SK-N-SH treated with all-trans-retinoic acid at 6 μM for 48 hours (cell line): ENCODE measurements at regions not wholly inside any gene's neighbourhood (a gene's known extent, or its start where the extent isn't known, plus 50 kb on each side); places are given as distances from the start of the nearest gene placed in this dataset.
A peak's percentile ranks its signal among the peaks of the same experiment; 100 is the strongest.
"Not testable (repeated sequence)": the region's sequence is repeated elsewhere in the genome, so short reads cannot be mapped to it uniquely, and the experiment has no call there.

ENCODE experiments used
- ATAC-seq: fragments of 200-7000 bp; cut with Tn5 transposase; 3 replicates; pipeline ENCODE4 v1.9.1; 2020; ENCODE audit warnings: mild to moderate bottlenecking, moderate library complexity
- ARNTL ChIP-seq: fragments of 450-650 bp; formaldehyde crosslinking; IDR thresholded peaks from 2 replicates; pipeline ENCODE4 v1.5.0; 2020; ENCODE audit warnings: low read depth, mild to moderate bottlenecking, moderate library complexity, borderline replicate concordance
- BACH2 ChIP-seq: fragments of 250-450 bp; sonication (Bioruptor Pico); IDR thresholded peaks from 2 replicates; pipeline ENCODE4 v1.9.0; 2021; ENCODE audit warnings: mild to moderate bottlenecking, borderline replicate concordance
- CREB5 ChIP-seq: fragments of 250-450 bp; sonication (Bioruptor Pico); IDR thresholded peaks from 2 replicates; pipeline ENCODE4 v1.5.1; 2020; ENCODE audit warnings: low read depth, mild to moderate bottlenecking, moderate library complexity
- CSDC2 ChIP-seq: fragments of 250-450 bp; sonication (Bioruptor Pico); IDR thresholded peaks from 2 replicates; pipeline ENCODE4 v1.5.0; 2020; ENCODE audit warnings: mild to moderate bottlenecking, moderate library complexity
- CSRNP3 ChIP-seq: fragments of 250-450 bp; sonication (Bioruptor Pico); IDR thresholded peaks from 2 replicates; pipeline ENCODE4 v1.5.1; 2021; ENCODE audit warnings: mild to moderate bottlenecking, moderate library complexity
- ESRRG ChIP-seq: fragments of 250-450 bp; sonication (Bioruptor Pico); IDR thresholded peaks from 2 replicates; pipeline ENCODE4 v1.6.1; 2021; ENCODE audit warnings: mild to moderate bottlenecking
- ISL1 ChIP-seq: fragments of 250-450 bp; sonication (Bioruptor Pico); IDR thresholded peaks from 2 replicates; pipeline ENCODE4 v2.1.2; 2022; ENCODE audit warnings: mild to moderate bottlenecking, moderate library complexity
- OSR1 ChIP-seq: fragments of 250-450 bp; sonication (Bioruptor Pico); IDR thresholded peaks from 2 replicates; pipeline ENCODE4 v1.8.0; 2022; ENCODE audit warnings: moderate library complexity, mild to moderate bottlenecking, inconsistent platforms
- PATZ1 ChIP-seq: fragments of 250-450 bp; sonication (Bioruptor Pico); IDR thresholded peaks from 2 replicates; pipeline ENCODE4 v1.8.0; 2020; ENCODE audit warnings: mild to moderate bottlenecking, moderate library complexity, borderline replicate concordance
- PPARA ChIP-seq: fragments of 250-450 bp; sonication (Bioruptor Pico); IDR thresholded peaks from 2 replicates; pipeline ENCODE4 v1.5.0; 2020; ENCODE audit warnings: mild to moderate bottlenecking, borderline replicate concordance
- RARB ChIP-seq: fragments of 250-450 bp; sonication (Bioruptor Pico); IDR thresholded peaks from 2 replicates; pipeline ENCODE4 v1.8.0; 2021; ENCODE audit warnings: mild to moderate bottlenecking, moderate library complexity
- SNAI2 ChIP-seq: fragments of 250-450 bp; sonication (Bioruptor Pico); IDR thresholded peaks from 2 replicates; pipeline ENCODE4 v1.5.0; 2020; ENCODE audit warnings: mild to moderate bottlenecking, moderate library complexity
- TCF4 ChIP-seq: fragments of 250-450 bp; sonication (Bioruptor Pico); IDR thresholded peaks from 2 replicates; pipeline ENCODE4 v1.8.0; 2021; ENCODE audit warnings: mild to moderate bottlenecking, moderate library complexity, borderline replicate concordance
- TOX ChIP-seq: fragments of 250-450 bp; sonication (Bioruptor Pico); IDR thresholded peaks from 2 replicates; pipeline ENCODE4 v1.8.0; 2021; ENCODE audit warnings: mild to moderate bottlenecking, moderate library complexity, borderline replicate concordance
- ZC3H10 ChIP-seq: fragments of 250-450 bp; sonication (Bioruptor Pico); IDR thresholded peaks from 2 replicates; pipeline ENCODE4 v1.5.1; 2021; ENCODE audit warnings: mild to moderate bottlenecking, moderate library complexity
- ZFP3 ChIP-seq: fragments of 250-450 bp; sonication (Bioruptor Pico); IDR thresholded peaks from 2 replicates; pipeline ENCODE4 v1.5.0; 2020; ENCODE audit warnings: mild to moderate bottlenecking, moderate library complexity
- ZFP30 ChIP-seq: fragments of 450-650 bp; formaldehyde crosslinking; IDR thresholded peaks from 2 replicates; pipeline ENCODE4 v1.5.0; 2022; ENCODE audit warnings: mild to moderate bottlenecking, moderate library complexity
- ZNF565 ChIP-seq: fragments of 450-650 bp; formaldehyde crosslinking; conservative IDR thresholded peaks from 2 replicates; pipeline ENCODE4 v1.5.0; 2020; ENCODE audit warnings: low read depth, mild to moderate bottlenecking, moderate library complexity
- ZNF70 ChIP-seq: fragments of 450-650 bp; formaldehyde crosslinking; IDR thresholded peaks from 2 replicates; pipeline ENCODE4 v1.5.0; 2020; ENCODE audit warnings: mild to moderate bottlenecking, moderate library complexity
- TF ChIP-seq, protein P1 (sequence below): fragments of 250-450 bp; sonication (Bioruptor Pico); IDR thresholded peaks from 2 replicates; pipeline ENCODE4 v1.8.0; 2021; ENCODE audit warnings: low read depth, mild to moderate bottlenecking, moderate library complexity, borderline replicate concordance

DNA sequence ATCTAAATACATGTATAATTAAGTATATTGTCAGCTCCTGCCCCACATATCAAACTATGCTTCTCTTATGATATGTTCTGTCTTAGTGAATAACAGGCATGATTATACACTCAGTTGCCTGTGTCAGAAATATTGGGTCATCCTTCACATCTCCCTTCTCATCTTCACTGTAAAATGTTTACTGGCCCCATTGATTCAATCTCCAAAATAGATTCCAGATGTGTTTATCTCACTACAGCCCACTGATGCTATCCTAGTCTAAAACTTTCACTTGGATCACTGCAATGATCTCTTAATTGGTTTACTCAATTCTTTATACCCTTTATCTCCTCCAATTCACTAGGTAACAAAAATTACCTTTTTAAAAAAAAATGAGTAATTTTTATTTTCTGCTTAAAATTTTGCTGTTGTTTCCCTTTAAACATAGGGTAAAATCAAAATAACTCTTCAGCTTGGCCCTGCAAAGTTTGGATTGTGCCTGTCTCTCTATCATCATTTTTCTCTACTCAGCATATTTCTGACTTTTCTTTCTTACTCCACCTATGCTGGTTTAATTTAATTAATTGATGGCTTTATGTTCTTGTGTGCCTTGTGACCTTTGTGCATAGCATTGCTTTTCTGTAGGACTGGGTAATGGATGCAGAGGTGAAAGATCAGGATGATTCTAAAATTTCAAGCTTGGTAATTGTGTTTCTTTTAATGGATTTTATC lies 233.9 kb upstream of the FOXP2 start:
- no peak for ATAC-seq
- TF ChIP-seq OSR1, result no peak
- TF ChIP-seq PPARA (CRISPR knock-in tag), result no peak
- TF ChIP-seq ZFP30 (CRISPR knock-in tag), result no peak
- no peak for TF ChIP-seq ISL1 (CRISPR knock-in tag)
- TF ChIP-seq TCF4, result peak; percentile 70; the same call in 1 of the 2 replicates
- TF ChIP-seq, protein P1, sequence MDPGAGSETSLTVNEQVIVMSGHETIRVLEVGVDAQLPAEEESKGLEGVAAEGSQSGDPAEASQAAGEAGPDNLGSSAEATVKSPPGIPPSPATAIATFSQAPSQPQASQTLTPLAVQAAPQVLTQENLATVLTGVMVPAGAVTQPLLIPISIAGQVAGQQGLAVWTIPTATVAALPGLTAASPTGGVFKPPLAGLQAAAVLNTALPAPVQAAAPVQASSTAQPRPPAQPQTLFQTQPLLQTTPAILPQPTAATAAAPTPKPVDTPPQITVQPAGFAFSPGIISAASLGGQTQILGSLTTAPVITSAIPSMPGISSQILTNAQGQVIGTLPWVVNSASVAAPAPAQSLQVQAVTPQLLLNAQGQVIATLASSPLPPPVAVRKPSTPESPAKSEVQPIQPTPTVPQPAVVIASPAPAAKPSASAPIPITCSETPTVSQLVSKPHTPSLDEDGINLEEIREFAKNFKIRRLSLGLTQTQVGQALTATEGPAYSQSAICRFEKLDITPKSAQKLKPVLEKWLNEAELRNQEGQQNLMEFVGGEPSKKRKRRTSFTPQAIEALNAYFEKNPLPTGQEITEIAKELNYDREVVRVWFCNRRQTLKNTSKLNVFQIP (CRISPR knock-in tag), result no peak
- no peak for TF ChIP-seq ARNTL (CRISPR knock-in tag)

DNA sequence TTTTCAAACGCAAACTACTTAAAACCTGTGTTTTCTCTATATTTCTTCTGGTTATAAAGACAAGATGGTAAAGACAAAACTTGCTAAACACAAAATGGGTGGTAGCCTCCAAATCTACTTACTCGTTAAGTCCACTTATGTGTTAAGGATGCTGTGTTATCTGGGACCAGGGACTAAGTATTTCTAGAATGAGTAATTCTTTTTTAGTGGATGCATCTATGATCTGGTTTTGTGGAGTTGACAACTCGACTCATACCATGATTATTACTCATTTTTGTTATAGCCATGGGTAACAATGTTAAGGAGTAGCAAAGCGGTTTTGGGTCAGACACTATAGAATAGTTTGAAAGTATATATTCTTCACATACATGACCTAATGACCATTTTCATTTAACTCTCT lies 239.5 kb upstream of the FOXP2 start:
- TF ChIP-seq CREB5 (CRISPR knock-in tag) (no peak), CSDC2 (CRISPR knock-in tag) (no peak), ESRRG (CRISPR knock-in tag) (no peak), ZNF70 (CRISPR knock-in tag) (no peak), TOX (CRISPR knock-in tag) (no peak)
- TF ChIP-seq, protein P1 (CRISPR knock-in tag), result no peak
- ATAC-seq, result no peak

DNA sequence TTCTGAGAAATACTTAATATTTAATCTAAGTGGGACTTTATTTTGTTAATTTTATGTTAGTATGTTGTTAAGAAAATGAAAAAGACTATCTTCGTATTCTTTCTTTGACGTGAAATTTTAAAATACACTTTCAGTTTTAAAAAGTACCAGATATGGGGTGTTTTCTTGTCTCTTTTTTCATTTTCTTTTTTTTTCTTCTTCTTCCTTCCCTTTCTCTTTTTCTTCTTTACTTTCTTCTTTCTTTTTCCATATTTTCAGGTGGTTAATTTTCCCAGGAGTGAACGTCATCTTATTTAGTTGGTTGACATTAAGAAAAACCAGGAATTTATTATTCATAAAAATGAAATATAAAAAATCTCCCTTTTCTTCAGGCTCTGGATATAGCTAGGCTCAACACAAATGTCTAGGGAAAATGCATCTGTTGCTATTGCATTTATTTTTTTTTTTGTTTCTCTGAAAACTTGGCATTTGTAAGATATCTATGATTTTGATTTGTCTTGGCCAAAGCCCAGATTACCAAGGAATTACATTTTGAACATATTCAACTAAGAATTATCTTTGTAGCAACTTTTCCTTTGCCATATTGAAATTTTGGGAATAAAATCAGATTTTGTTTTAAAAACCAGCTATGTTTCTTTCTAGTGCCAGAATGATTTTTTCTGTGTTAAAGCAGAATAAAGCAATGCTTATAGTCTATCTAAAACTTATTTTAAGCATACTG lies 241.3 kb upstream of the FOXP2 start:
- TF ChIP-seq ZFP30 (CRISPR knock-in tag) (no peak), ARNTL (CRISPR knock-in tag) (no peak), SNAI2 (CRISPR knock-in tag) (no peak), OSR1 (no peak)
- no peak for ATAC-seq

GRCh38 chr7:114169389-114169788 lies 245.2 kb upstream of the FOXP2 start:
- not testable (repeated sequence) for ATAC-seq

DNA sequence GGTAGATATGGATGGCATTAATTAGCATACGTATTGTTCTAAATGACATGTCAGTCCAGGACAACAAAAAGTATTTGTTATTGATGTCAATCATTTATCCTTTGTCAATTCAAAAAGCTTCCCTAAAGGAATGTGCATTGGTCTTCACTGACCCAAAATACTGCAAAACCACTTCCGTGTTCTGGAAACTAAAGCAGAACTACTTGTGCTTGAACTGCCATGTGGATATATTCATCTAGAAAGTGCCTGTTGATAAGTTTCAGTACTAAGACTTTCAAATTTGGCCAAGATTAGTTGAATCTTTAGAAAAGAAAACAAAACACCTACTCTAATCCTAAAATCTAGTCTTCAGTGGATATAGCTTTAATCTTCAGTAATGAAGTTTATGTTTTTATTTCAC lies 242.1 kb upstream of the PPP1R3A start:
- no peak for ATAC-seq
- TF ChIP-seq ZFP3 (CRISPR knock-in tag) (no peak), CREB5 (CRISPR knock-in tag) (no peak), ZNF565 (no peak), TOX (CRISPR knock-in tag) (no peak), RARB (CRISPR knock-in tag) (no peak), SNAI2 (CRISPR knock-in tag) (no peak), PATZ1 (CRISPR knock-in tag) (no peak), ZC3H10 (CRISPR knock-in tag) (no peak), CSRNP3 (CRISPR knock-in tag) (no peak), ZNF70 (CRISPR knock-in tag) (no peak), BACH2 (CRISPR knock-in tag) (no peak), PPARA (CRISPR knock-in tag) (no peak), CSDC2 (CRISPR knock-in tag) (no peak), ARNTL (CRISPR knock-in tag) (no peak)
- TF ChIP-seq, protein P1 (CRISPR knock-in tag), result no peak
